ENCODE measurements at regions not wholly inside any gene's neighbourhood (a gene's known extent, or its start where the extent isn't known, plus 50 kb on each side); places are given as distances from the start of the nearest gene placed in this dataset.

- no peak overlapping the region for H2AFZ ChIP-seq
- no peak overlapping the region for H3K27ac Mint-ChIP-seq
- H3K36me3 ChIP-seq (ENCODE audit: insufficient read depth): no peaks in the 10 kb centered on the region
- H3K4me3 Mint-ChIP-seq: no peak overlapping the region
- no peaks in the 10 kb centered on the region for H3K36me3 Mint-ChIP-seq (ENCODE audit: low read depth)
- H3K27me3 Mint-ChIP-seq (ENCODE audit: insufficient read depth, low read depth, poor library complexity): peaks cover 7% of the 10 kb centered on the region
- no peak for TF ChIP-seq CREB1 (CRISPR knock-in tag; IDR thresholded peaks at IDR 0.05; ENCODE audit: low read depth)
- H3F3A ChIP-seq (replicated peaks; ENCODE audit: low read depth): peaks cover 13% of the 10 kb centered on the region
- DNase-seq (ENCODE audit: low spot score) (no peak), ATAC-seq (no peak)
- H3K4me2 ChIP-seq: no peak overlapping the region
- no peaks in the 10 kb centered on the region; the same call in 2 of the 3 replicates for H3K9me3 Mint-ChIP-seq
- no peak overlapping the region for H3K4me3 ChIP-seq
- H3K27ac ChIP-seq (ENCODE audit: low read depth): no peak overlapping the region
- H3K9me2 ChIP-seq (ENCODE audit: insufficient read depth): no peaks in the 10 kb centered on the region
- H3K79me2 ChIP-seq (replicated peaks; ENCODE audit: insufficient read depth): no peaks in the 10 kb centered on the region
- H3K27me3 ChIP-seq (ENCODE audit: insufficient read depth): no peaks in the 10 kb centered on the region
- H3K4me1 ChIP-seq (ENCODE audit: insufficient read depth): no peaks in the 10 kb centered on the region
- H4K20me1 ChIP-seq (replicated peaks; ENCODE audit: insufficient read depth): no peaks in the 10 kb centered on the region
- peaks cover 12% of the 10 kb centered on the region for H3K4me1 Mint-ChIP-seq
Observed at GRCh38 chr7:112395411-112395810, 54.8 kb upstream of the IFRD1 start.

- ATAC-seq: no peak
- no peak overlapping the region for H3K4me3 Mint-ChIP-seq
- no peak for TF ChIP-seq EZH2 (IDR thresholded peaks at IDR 0.05; ENCODE audit: low read depth, unreplicated experiment)
- no peak for TF ChIP-seq CREB1 (CRISPR knock-in tag; IDR thresholded peaks at IDR 0.05; ENCODE audit: low read depth)
- no peak for TF ChIP-seq ETS1 (IDR thresholded peaks at IDR 0.05)
- TF ChIP-seq STAT1 (IDR thresholded peaks at IDR 0.05; ENCODE audit: unreplicated experiment): no peak
- no peak for TF ChIP-seq REST (IDR thresholded peaks at IDR 0.05; ENCODE audit: unreplicated experiment)
- no peak for TF ChIP-seq JUNB (IDR thresholded peaks at IDR 0.05; ENCODE audit: unreplicated experiment)
- TF ChIP-seq ZNF331 (CRISPR knock-in tag; IDR thresholded peaks at IDR 0.05; ENCODE audit: low read depth): no peak
- TF ChIP-seq ZNF114 (CRISPR knock-in tag; IDR thresholded peaks at IDR 0.05): no peak
- TF ChIP-seq EZH2phosphoT487 (IDR thresholded peaks at IDR 0.05; ENCODE audit: unreplicated experiment): no peak
- no peak for TF ChIP-seq ZNF462 (CRISPR knock-in tag; IDR thresholded peaks at IDR 0.05)
Observed at GRCh38 chr7:112395893-112396292, 54.4 kb upstream of the IFRD1 start.

More at GRCh38 chr7:112395893-112396292, 54.4 kb upstream of the IFRD1 start:
- Histone ChIP-seq H3K79me2 (replicated peaks; ENCODE audit: insufficient read depth) (no peaks in the 10 kb centered on the region), H3K9me2 (ENCODE audit: insufficient read depth) (no peaks in the 10 kb centered on the region), H3K4me3 (no peak overlapping the region), H3K36me3 (ENCODE audit: insufficient read depth) (no peaks in the 10 kb centered on the region), H3K4me1 (ENCODE audit: insufficient read depth) (no peaks in the 10 kb centered on the region), H3K4me2 (no peak overlapping the region), H3K27ac (ENCODE audit: low read depth) (no peak overlapping the region), H3F3A (replicated peaks; ENCODE audit: low read depth) (peaks cover 9% of the 10 kb centered on the region), H2AFZ (no peak overlapping the region), H4K20me1 (replicated peaks; ENCODE audit: insufficient read depth) (no peaks in the 10 kb centered on the region), H3K27me3 (ENCODE audit: insufficient read depth) (no peaks in the 10 kb centered on the region)
- Mint-ChIP-seq H3K27ac (no peak overlapping the region), H3K27me3 (ENCODE audit: insufficient read depth, low read depth, poor library complexity) (peaks cover 7% of the 10 kb centered on the region), H3K36me3 (ENCODE audit: low read depth) (no peaks in the 10 kb centered on the region), H3K4me1 (peaks cover 12% of the 10 kb centered on the region), H3K9me3 (no peaks in the 10 kb centered on the region; the same call in 2 of the 3 replicates)
- DNase-seq (ENCODE audit: low spot score): no peak
